ENCODE measurements at regions not wholly inside any gene's neighbourhood (a gene's known extent, or its start where the extent isn't known, plus 50 kb on each side); places are given as distances from the start of the nearest gene placed in this dataset.

DNA sequence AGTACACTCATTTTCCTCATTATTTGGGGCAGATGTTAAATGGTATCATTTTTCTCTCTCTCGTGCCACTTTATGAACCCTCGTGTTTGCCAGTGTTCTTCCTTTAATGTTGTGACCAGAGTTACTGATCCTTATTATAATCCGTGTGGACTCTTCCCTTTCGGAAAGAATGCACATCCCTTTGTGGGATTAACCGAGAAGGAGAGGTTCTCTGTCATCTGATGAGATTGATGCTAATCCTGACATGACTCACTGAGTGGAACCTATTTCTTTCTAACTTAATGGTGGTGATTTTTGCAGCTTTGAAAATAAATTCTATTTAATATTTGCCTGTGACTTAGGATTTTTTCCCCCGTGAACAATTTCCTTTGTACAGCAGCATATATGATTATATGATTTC is 300.0 kb upstream of the MAN1A1 start:
- H3K36me3 ChIP-seq (ENCODE audit: insufficient read depth, low read length), result no peaks in the 10 kb centered on the region
- no peaks in the 10 kb centered on the region for H3K79me2 ChIP-seq (replicated peaks; ENCODE audit: insufficient read depth, low read length)
- H3K27me3 ChIP-seq (ENCODE audit: insufficient read depth, low read depth, low read length), result no peaks in the 10 kb centered on the region
- TF ChIP-seq, protein P1, sequence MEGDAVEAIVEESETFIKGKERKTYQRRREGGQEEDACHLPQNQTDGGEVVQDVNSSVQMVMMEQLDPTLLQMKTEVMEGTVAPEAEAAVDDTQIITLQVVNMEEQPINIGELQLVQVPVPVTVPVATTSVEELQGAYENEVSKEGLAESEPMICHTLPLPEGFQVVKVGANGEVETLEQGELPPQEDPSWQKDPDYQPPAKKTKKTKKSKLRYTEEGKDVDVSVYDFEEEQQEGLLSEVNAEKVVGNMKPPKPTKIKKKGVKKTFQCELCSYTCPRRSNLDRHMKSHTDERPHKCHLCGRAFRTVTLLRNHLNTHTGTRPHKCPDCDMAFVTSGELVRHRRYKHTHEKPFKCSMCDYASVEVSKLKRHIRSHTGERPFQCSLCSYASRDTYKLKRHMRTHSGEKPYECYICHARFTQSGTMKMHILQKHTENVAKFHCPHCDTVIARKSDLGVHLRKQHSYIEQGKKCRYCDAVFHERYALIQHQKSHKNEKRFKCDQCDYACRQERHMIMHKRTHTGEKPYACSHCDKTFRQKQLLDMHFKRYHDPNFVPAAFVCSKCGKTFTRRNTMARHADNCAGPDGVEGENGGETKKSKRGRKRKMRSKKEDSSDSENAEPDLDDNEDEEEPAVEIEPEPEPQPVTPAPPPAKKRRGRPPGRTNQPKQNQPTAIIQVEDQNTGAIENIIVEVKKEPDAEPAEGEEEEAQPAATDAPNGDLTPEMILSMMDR (IDR thresholded peaks at IDR 0.05; ENCODE audit: poor library complexity, severe bottlenecking), result no peak
- TF ChIP-seq, protein P2, sequence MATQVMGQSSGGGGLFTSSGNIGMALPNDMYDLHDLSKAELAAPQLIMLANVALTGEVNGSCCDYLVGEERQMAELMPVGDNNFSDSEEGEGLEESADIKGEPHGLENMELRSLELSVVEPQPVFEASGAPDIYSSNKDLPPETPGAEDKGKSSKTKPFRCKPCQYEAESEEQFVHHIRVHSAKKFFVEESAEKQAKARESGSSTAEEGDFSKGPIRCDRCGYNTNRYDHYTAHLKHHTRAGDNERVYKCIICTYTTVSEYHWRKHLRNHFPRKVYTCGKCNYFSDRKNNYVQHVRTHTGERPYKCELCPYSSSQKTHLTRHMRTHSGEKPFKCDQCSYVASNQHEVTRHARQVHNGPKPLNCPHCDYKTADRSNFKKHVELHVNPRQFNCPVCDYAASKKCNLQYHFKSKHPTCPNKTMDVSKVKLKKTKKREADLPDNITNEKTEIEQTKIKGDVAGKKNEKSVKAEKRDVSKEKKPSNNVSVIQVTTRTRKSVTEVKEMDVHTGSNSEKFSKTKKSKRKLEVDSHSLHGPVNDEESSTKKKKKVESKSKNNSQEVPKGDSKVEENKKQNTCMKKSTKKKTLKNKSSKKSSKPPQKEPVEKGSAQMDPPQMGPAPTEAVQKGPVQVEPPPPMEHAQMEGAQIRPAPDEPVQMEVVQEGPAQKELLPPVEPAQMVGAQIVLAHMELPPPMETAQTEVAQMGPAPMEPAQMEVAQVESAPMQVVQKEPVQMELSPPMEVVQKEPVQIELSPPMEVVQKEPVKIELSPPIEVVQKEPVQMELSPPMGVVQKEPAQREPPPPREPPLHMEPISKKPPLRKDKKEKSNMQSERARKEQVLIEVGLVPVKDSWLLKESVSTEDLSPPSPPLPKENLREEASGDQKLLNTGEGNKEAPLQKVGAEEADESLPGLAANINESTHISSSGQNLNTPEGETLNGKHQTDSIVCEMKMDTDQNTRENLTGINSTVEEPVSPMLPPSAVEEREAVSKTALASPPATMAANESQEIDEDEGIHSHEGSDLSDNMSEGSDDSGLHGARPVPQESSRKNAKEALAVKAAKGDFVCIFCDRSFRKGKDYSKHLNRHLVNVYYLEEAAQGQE (IDR thresholded peaks at IDR 0.05; ENCODE audit: borderline replicate concordance), result no peak
- TF ChIP-seq EP300 (conservative IDR thresholded peaks at IDR 0.05; ENCODE audit: poor library complexity, severe bottlenecking) (no peak), TAF1 (IDR thresholded peaks at IDR 0.05; ENCODE audit: low read depth) (no peak), MXI1 (conservative IDR thresholded peaks at IDR 0.05; ENCODE audit: poor library complexity, severe bottlenecking) (no peak), RAD21 (conservative IDR thresholded peaks at IDR 0.05) (no peak), POLR2AphosphoS5 (IDR thresholded peaks at IDR 0.05) (no peak)
- H4K20me1 ChIP-seq (ENCODE audit: insufficient read depth), result no peaks in the 10 kb centered on the region
- H3F3A ChIP-seq (ENCODE audit: insufficient read depth, low read length, poor library complexity, severe bottlenecking), result no peaks in the 10 kb centered on the region
- no peak overlapping the region for H3K4me2 ChIP-seq (ENCODE audit: low read length)
- H3K27ac ChIP-seq (ENCODE audit: low read length), result no peak overlapping the region
- H3K9ac ChIP-seq (ENCODE audit: low read length), result no peak overlapping the region
- no peak overlapping the region for H3K4me3 ChIP-seq (ENCODE audit: low read length)
- no peaks in the 10 kb centered on the region for H3K9me2 ChIP-seq (ENCODE audit: insufficient read depth, low read length)
- no peak overlapping the region for H2AFZ ChIP-seq (ENCODE audit: low read depth, low read length)
- no peaks in the 10 kb centered on the region for H3K9me3 ChIP-seq (ENCODE audit: low read length)

DNA sequence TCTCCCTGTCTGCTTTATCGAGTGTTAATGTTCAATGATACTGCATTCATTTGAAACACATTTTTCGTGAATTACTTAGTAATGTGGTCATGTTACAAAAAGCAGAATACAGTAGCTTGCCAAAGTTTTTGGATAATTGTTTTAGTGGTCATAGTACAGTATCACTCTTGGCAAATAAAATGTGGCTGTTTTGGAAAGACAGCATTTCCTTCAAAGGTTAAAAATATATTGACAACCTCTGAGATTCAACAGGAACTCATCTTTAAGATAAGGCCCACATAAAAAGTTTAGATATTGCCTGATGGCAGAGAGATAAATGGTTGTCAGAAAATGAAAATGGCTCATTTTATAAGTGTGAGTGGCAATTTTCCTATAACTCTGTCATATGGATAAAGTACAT is 297.7 kb upstream of the MAN1A1 start:
- Histone ChIP-seq H3K4me2 (ENCODE audit: low read length) (no peak overlapping the region), H2AFZ (ENCODE audit: low read depth, low read length) (no peak overlapping the region), H3K27me3 (ENCODE audit: insufficient read depth, low read depth, low read length) (no peaks in the 10 kb centered on the region), H3K36me3 (ENCODE audit: insufficient read depth, low read length) (no peaks in the 10 kb centered on the region), H3K9me2 (ENCODE audit: insufficient read depth, low read length) (no peaks in the 10 kb centered on the region), H3K9me3 (ENCODE audit: low read length) (no peaks in the 10 kb centered on the region), H3K4me3 (ENCODE audit: low read length) (no peak overlapping the region), H3F3A (ENCODE audit: insufficient read depth, low read length, poor library complexity, severe bottlenecking) (no peaks in the 10 kb centered on the region), H4K20me1 (ENCODE audit: insufficient read depth) (no peaks in the 10 kb centered on the region), H3K27ac (ENCODE audit: low read length) (no peak overlapping the region), H3K79me2 (replicated peaks; ENCODE audit: insufficient read depth, low read length) (no peaks in the 10 kb centered on the region), H3K9ac (ENCODE audit: low read length) (no peak overlapping the region)
- no peak for TF ChIP-seq TAF1 (IDR thresholded peaks at IDR 0.05; ENCODE audit: low read depth)
- TF ChIP-seq EZH2 (IDR thresholded peaks at IDR 0.05; ENCODE audit: borderline replicate concordance, insufficient read depth, low read length, poor library complexity, severe bottlenecking), result no peak
- no peak for TF ChIP-seq SMC3 (conservative IDR thresholded peaks at IDR 0.05; ENCODE audit: poor library complexity)
- no peak for TF ChIP-seq MXI1 (conservative IDR thresholded peaks at IDR 0.05; ENCODE audit: poor library complexity, severe bottlenecking)
- TF ChIP-seq RAD21 (conservative IDR thresholded peaks at IDR 0.05), result no peak
- TF ChIP-seq, protein P2 (IDR thresholded peaks at IDR 0.05; ENCODE audit: borderline replicate concordance), result no peak

Measured in neural cell (in vitro differentiated cells).